ENCODE measurements at regions not wholly inside any gene's neighbourhood (a gene's known extent, or its start where the extent isn't known, plus 50 kb on each side); places are given as distances from the start of the nearest gene placed in this dataset.

DNA sequence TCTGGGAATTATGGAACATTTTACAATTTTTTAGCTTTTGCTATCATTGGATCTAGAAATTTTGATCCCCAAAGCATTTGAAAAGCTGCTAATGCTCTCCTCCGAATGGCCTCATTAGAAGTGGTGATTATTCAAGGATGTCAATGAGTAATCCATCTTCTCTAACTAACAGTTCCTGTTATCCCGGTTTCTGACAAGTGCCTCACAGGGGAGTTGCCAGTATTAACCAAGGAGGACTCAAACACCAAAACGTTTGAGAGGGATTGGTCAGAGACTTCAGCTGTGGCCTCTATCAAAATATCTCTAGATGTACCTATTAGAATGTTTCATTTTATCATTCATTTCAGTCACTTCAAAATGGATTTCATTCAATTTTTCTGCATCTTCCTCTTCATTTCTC lies 208.3 kb upstream of the ITGA1 start:
- Mint-ChIP-seq H3K27ac (no peak overlapping the region), H3K9me3 (ENCODE audit: low read depth) (peaks cover 2% of the 10 kb centered on the region), H3K4me1 (no peaks in the 10 kb centered on the region), H3K4me3 (no peak overlapping the region), H3K27me3 (peaks cover 6% of the 10 kb centered on the region), H3K36me3 (ENCODE audit: low read depth) (no peaks in the 10 kb centered on the region)
- no peak for ATAC-seq
- DNase-seq, result no peak
- intact Hi-C loops (cut with DNase I, micrococcal nuclease), result no loop called here
- CTCF ChIA-PET, result no interaction called here
- POLR2A ChIA-PET, result no interaction called here

DNA sequence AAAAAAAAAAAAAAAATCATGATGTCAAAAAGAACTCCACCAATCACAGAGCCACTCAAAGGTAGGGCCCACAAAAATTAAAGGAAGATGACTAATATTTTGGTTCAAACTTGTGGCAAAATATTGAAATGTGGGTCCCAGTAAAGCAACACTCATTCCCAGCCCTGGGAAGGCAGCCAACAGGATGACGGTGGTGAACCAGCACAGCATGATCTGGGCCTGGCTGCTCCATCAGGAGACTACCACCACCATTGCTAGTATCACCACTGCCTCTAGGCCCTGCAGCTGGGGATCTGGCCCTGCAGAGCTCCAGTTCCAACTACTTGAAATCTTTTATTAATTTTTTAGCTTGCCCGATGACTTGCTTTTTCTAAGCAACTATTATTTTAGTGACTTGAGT lies 206.8 kb upstream of the ITGA1 start:
- H3K27me3 Mint-ChIP-seq, result peaks cover 6% of the 10 kb centered on the region
- peaks cover 2% of the 10 kb centered on the region for H3K9me3 Mint-ChIP-seq (ENCODE audit: low read depth)
- ChIA-PET POLR2A (no interaction called here), CTCF (no interaction called here)
- H3K4me3 Mint-ChIP-seq, result no peak overlapping the region
- no peaks in the 10 kb centered on the region for H3K36me3 Mint-ChIP-seq (ENCODE audit: low read depth)
- no peaks in the 10 kb centered on the region for H3K4me1 Mint-ChIP-seq
- intact Hi-C loops (cut with DNase I, micrococcal nuclease), result no loop called here
- no peak overlapping the region for H3K27ac Mint-ChIP-seq
- ATAC-seq (no peak), DNase-seq (no peak)

DNA sequence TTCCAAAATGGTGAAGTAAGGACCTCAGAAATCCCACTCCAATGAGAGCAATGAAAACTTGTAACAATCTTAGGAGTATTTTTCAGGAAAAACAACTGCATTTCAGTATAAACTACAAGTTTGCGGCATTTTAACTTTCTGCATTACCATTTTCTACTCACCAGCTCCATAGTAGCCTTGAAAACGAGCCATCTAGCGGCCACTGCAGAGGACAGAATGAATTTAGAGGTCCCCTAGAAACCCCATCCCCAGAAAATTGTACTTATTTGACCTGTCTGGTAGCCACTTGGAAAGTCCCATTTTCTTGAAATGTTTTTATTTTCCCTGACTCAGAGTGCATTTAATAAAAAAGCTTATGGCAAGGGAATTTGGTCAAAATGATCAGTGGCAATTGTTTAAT lies 205.4 kb upstream of the ITGA1 start:
- H3K27ac Mint-ChIP-seq, result no peak overlapping the region
- no peaks in the 10 kb centered on the region for H3K4me1 Mint-ChIP-seq
- H3K4me3 Mint-ChIP-seq, result no peak overlapping the region
- ChIA-PET POLR2A (no interaction called here), CTCF (interaction anchor here (0.6 kb wide), 2 partner anchors 55 to 270 kb away, joined by 3 to 4 read pairs; no protein-coding TSS in a partner anchor)
- H3K9me3 Mint-ChIP-seq (ENCODE audit: low read depth), result peaks cover 2% of the 10 kb centered on the region
- H3K27me3 Mint-ChIP-seq, result peaks cover 8% of the 10 kb centered on the region
- intact Hi-C loops (cut with DNase I, micrococcal nuclease), result no loop called here
- ATAC-seq (no peak), DNase-seq (no peak)
- no peaks in the 10 kb centered on the region for H3K36me3 Mint-ChIP-seq (ENCODE audit: low read depth)

DNA sequence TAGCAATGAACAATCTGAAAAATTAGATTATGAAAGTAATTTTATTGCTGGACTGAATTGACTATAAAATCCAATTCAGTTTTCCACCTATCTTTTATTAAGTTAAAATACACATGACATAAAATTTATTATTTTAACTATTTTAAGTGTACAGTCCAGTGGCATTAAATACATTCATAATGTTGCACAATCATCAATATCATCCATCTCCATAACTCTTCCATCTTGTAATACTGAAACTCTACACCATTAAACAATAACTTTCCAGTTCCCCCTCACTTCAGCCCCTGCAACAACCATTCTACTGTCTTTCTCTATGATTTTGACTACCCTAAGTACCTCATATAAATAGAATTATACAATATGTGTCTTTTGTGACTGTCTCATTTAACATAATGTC lies 200.6 kb upstream of the ITGA1 start:
- H3K27ac Mint-ChIP-seq, result no peak overlapping the region
- ChIA-PET POLR2A (no interaction called here), CTCF (no interaction called here)
- DNase-seq (no peak), ATAC-seq (no peak)
- H3K4me3 Mint-ChIP-seq, result no peak overlapping the region
- no peaks in the 10 kb centered on the region for H3K36me3 Mint-ChIP-seq (ENCODE audit: low read depth)
- H3K4me1 Mint-ChIP-seq, result no peaks in the 10 kb centered on the region
- intact Hi-C loops (cut with DNase I, micrococcal nuclease), result no loop called here
- H3K9me3 Mint-ChIP-seq (ENCODE audit: low read depth), result no peaks in the 10 kb centered on the region
- H3K27me3 Mint-ChIP-seq, result peaks cover 2% of the 10 kb centered on the region

DNA sequence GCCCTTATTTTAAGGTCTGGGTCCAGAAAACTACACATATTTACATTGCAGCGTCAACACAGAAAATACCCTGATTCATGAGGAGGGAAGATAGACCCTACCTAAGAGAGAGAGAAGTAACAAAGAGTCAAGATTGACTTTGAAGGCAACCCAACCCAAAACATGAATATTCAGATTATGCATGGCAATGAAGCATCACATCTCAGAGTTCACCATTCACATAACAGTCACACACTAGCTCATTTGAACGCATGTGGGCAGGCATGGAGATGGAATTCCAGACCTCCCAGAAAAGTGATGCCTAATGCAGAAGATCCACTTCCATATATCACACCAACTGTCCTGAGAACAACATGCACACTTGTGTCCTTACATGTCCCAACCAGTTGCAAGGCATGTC lies 190.1 kb upstream of the ITGA1 start:
- H3K36me3 Mint-ChIP-seq (ENCODE audit: low read depth), result no peaks in the 10 kb centered on the region
- H3K4me3 Mint-ChIP-seq, result no peak overlapping the region
- no peaks in the 10 kb centered on the region for H3K27me3 Mint-ChIP-seq
- CTCF ChIA-PET, result interaction anchor here (0.6 to 1.0 kb wide), 2 partner anchors 12 to 326 kb away, joined by 3 to 5 read pairs; no protein-coding TSS in a partner anchor
- no peaks in the 10 kb centered on the region for H3K4me1 Mint-ChIP-seq
- no peaks in the 10 kb centered on the region for H3K9me3 Mint-ChIP-seq (ENCODE audit: low read depth)
- ATAC-seq, result no peak
- POLR2A ChIA-PET, result no interaction called here
- no peak overlapping the region for H3K27ac Mint-ChIP-seq
- DNase-seq, result no peak
- intact Hi-C loops (cut with DNase I, micrococcal nuclease), result no loop called here

DNA sequence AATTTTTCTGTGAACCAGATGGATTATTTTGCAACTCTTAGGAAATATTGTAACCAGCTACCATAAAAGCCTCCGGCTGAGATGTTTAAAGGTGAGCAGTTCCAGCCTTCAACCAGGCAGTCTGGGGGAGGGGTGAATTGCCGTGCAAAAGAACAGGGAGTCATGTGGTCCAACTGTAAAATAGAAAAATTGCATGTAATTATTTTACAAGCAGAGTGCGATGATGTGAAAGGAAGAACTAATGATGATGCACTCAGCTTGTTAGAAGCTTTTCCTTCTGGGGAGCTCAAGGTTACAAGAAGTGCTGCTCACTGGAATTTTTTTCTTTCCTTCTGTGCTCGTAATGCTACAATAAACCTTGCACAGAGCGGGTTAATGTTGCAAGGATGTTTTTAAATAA lies 188.7 kb upstream of the ITGA1 start:
- Mint-ChIP-seq H3K4me1 (no peaks in the 10 kb centered on the region), H3K9me3 (ENCODE audit: low read depth) (no peaks in the 10 kb centered on the region), H3K27me3 (no peaks in the 10 kb centered on the region), H3K36me3 (ENCODE audit: low read depth) (no peaks in the 10 kb centered on the region), H3K27ac (no peak overlapping the region), H3K4me3 (no peak overlapping the region)
- CTCF ChIA-PET, result no interaction called here
- no peak for ATAC-seq
- DNase-seq, result no peak
- intact Hi-C loops (cut with DNase I, micrococcal nuclease), result no loop called here
- POLR2A ChIA-PET, result no interaction called here

DNA sequence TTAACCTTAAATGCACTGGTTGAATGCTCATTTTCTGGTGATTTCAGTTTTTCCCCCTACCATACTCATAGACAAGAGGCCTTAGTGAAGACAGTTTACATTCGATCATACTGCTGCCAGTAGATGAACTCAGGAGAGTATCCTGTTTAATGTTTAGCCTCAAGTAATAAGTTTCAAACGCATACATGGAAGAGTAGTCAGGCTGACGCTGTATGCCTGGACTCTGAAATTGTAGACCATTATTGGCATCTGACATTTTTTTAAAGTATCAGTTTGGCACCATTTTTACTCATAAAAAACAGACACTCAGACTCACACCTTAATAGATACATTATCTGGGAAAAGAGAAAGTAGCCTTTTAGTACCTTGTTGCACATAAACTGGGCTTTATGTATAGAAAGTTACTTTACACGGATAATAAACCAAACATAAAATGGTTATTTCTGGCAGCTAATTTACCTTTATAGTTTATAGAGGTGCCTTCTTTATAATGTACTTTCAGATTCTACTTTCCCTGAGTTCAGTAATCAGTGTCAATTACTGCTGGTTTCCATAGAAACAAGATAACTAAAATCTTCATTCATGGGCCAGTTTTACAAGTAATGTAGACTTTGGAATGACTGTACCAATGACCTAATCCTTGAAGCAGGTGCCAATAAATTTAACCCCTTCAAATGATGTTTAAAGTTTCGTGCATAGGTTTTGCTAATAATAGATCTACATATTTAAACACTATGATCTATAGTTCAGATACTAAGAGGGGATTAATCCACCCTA lies 183.8 kb upstream of the ITGA1 start:
- Mint-ChIP-seq H3K36me3 (ENCODE audit: low read depth) (no peaks in the 10 kb centered on the region), H3K9me3 (ENCODE audit: low read depth) (no peaks in the 10 kb centered on the region), H3K4me1 (no peaks in the 10 kb centered on the region), H3K27ac (no peak overlapping the region), H3K4me3 (no peak overlapping the region), H3K27me3 (peaks cover under 1% of the 10 kb centered on the region)
- CTCF ChIA-PET, result interaction anchor here (0.9 kb wide), 1 partner anchor 50 kb away, joined by 3 read pairs; no protein-coding TSS in a partner anchor
- ATAC-seq (no peak), DNase-seq (no peak)
- POLR2A ChIA-PET, result no interaction called here
- intact Hi-C loops (cut with DNase I, micrococcal nuclease), result no loop called here

DNA sequence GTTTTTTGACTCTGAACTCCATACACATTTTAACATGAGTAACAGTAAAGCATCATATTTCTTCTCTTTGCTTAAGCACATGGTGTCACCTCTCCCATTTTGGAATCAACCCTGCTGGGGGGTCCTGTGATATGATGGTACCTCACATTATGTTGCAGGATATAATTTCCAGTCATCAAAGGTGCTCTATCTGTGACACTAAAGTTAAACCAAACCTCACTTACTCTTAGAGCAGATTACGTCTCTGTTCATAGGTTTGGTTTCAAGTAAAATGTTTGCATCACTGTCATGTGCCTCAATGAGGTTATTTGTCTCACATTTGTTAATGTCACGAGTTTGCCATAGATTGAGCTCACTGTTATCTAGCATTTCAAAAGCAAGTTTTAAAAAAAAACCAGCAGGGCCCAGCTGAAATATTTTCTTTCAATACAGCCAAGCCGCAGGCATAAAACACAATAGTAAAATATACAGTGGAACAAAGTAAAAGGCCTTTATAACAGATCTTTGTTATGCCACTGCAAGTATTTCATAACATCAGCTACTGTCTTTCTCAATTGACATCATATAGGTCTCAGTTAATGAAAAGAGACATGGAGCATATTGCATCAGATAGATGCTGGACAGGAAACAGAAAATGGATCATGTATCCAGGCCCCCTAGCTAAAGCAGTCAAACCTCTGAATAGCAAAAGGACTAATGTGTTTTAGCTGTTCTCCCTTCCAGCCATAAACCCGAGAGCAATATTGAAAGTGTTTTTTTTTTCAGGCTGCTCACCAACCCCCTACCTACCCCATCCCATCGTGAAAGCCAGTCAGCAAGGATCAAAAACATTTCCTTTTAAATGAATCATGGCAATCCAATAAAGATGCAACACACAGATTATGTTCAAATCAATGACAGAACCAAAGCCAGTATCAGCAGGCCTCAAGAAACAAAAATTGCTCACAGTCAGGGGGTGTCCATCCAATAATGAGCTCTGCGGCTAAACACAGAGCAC lies 182.1 kb upstream of the ITGA1 start:
- no peak overlapping the region for H3K4me3 Mint-ChIP-seq
- no peaks in the 10 kb centered on the region for H3K9me3 Mint-ChIP-seq (ENCODE audit: low read depth)
- ATAC-seq (no peak), DNase-seq (no peak)
- H3K27ac Mint-ChIP-seq, result no peak overlapping the region
- peaks cover 3% of the 10 kb centered on the region for H3K27me3 Mint-ChIP-seq
- ChIA-PET CTCF (no interaction called here), POLR2A (no interaction called here)
- H3K4me1 Mint-ChIP-seq, result no peaks in the 10 kb centered on the region
- intact Hi-C loops (cut with DNase I, micrococcal nuclease), result no loop called here
- H3K36me3 Mint-ChIP-seq (ENCODE audit: low read depth), result no peaks in the 10 kb centered on the region

DNA sequence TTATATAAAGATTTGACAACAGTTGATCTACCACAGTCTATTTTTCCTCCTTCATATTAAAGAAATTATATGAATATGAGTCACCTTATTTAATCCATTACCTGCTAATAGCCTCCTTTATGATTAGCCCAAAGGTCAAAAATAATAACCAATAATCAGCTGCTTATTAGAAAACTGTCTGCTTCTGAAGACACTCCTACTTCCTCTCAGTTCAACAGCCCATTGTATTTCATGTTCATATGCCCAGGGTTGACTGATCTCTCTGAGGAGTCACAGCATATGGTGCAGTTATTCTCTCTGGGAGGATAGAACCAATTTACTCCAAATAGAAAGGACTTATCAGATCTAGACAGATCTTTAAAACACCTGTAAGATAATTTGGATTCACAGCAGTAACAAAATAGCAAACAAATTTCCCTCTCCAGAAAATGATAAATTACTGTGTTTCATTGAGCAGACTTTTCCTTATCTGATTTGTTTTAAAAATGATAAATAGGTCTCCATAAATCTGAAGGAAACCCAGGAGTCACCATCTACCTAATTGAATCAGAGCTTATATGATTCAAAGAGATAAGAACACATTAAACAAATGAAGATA lies 180.4 kb upstream of the ITGA1 start:
- H3K9me3 Mint-ChIP-seq (ENCODE audit: low read depth), result no peaks in the 10 kb centered on the region
- POLR2A ChIA-PET, result no interaction called here

DNA sequence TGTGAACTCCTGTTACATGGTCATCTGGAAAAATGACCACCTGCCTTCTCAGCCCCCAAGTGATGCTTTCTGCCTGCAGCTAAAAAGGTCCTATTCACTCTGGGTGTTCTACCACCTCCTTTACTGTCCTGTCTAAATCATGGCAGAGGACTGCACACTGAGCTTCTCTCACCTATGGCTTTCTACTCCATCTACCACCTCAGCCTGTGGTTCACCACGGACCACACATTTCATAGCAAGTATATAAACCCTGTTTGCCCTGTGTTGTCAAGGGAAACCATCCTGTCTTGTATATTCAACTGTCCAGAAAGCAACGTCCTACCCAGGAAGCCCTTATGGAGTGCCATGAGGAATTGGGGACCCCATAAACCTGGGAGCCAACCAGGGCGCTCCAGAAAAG lies 167.4 kb upstream of the ITGA1 start:
- intact Hi-C loops (cut with DNase I, micrococcal nuclease), result no loop called here
- CTCF ChIA-PET, result no interaction called here
- no peak overlapping the region for H3K27ac Mint-ChIP-seq

More for the DNA sequence above, 180.4 kb upstream of the ITGA1 start:
- intact Hi-C loops (cut with DNase I, micrococcal nuclease), result no loop called here
- CTCF ChIA-PET, result no interaction called here
- DNase-seq, result no peak
- H3K27ac Mint-ChIP-seq, result no peak overlapping the region
- peaks cover 3% of the 10 kb centered on the region for H3K27me3 Mint-ChIP-seq
- H3K36me3 Mint-ChIP-seq (ENCODE audit: low read depth), result no peaks in the 10 kb centered on the region
- H3K4me1 Mint-ChIP-seq, result no peaks in the 10 kb centered on the region
- ATAC-seq, result no peak
- H3K4me3 Mint-ChIP-seq, result no peak overlapping the region

DNA sequence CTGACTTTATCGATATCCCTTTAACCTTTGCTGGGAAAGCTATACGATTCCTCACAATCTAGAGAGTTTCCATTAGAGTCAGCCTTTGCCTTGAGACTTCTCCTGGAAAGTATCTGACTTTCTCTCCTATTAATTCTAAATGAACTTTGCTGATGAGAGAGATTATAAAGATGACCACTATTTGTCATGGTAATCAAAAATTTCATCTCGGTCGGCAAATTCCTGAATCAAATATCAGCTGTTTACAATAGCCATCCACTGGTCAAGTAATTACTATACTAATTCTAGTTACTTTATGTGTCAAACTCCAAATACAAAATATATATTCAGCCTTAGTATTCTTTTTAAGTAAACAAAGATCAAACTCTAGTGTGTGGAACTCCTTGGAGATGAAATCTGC lies 164.4 kb upstream of the ITGA1 start:
- ATAC-seq (no peak), DNase-seq (no peak)
- no peak overlapping the region for H3K27ac Mint-ChIP-seq
- peaks cover 1% of the 10 kb centered on the region for H3K9me3 Mint-ChIP-seq (ENCODE audit: low read depth)
- POLR2A ChIA-PET, result no interaction called here
- no peaks in the 10 kb centered on the region for H3K4me1 Mint-ChIP-seq
- intact Hi-C loops (cut with DNase I, micrococcal nuclease), result no loop called here
- CTCF ChIA-PET, result no interaction called here
- no peaks in the 10 kb centered on the region for H3K36me3 Mint-ChIP-seq (ENCODE audit: low read depth)
- H3K4me3 Mint-ChIP-seq, result no peak overlapping the region
- peaks cover 5% of the 10 kb centered on the region for H3K27me3 Mint-ChIP-seq

More for the DNA sequence above, 167.4 kb upstream of the ITGA1 start:
- Mint-ChIP-seq H3K27me3 (peaks cover 5% of the 10 kb centered on the region), H3K4me1 (no peaks in the 10 kb centered on the region), H3K36me3 (ENCODE audit: low read depth) (no peaks in the 10 kb centered on the region), H3K4me3 (no peak overlapping the region), H3K9me3 (ENCODE audit: low read depth) (peaks cover 1% of the 10 kb centered on the region)
- POLR2A ChIA-PET, result no interaction called here
- DNase-seq (no peak), ATAC-seq (no peak)

Data from activated CD4-positive, alpha-beta T cell treated with anti-CD3 and anti-CD28 coated beads for 36 hours (primary cell).